Neuron (in vitro differentiated cells): ENCODE measurements at regions not wholly inside any gene's neighbourhood (a gene's known extent, or its start where the extent isn't known, plus 50 kb on each side); places are given as distances from the start of the nearest gene placed in this dataset.

Experiments used
- H2AFZ ChIP-seq: one replicate; pipeline ENCODE4 v1.6.1; 2013; ENCODE audit warnings: low read depth, mild to moderate bottlenecking, inconsistent platforms, low read length, moderate library complexity
- H3K27me3 ChIP-seq: one replicate; pipeline ENCODE4 v1.6.1; 2013; ENCODE audit warnings: low read length; ENCODE audit not compliant: insufficient read depth
- H3K36me3 ChIP-seq: one replicate; pipeline ENCODE4 v1.6.1; 2013; ENCODE audit warnings: low read length; ENCODE audit not compliant: insufficient read depth
- H3K4me1 ChIP-seq: one replicate; pipeline ENCODE4 v1.6.1; 2013; ENCODE audit warnings: low read length; ENCODE audit not compliant: insufficient read depth
- H3K4me3 ChIP-seq: 2 replicates; pipeline ENCODE4 v1.5.1; 2013; ENCODE audit warnings: mild to moderate bottlenecking, low read length, moderate library complexity
- H3K9me3 ChIP-seq: one replicate; pipeline ENCODE4 v1.6.1; 2013; ENCODE audit warnings: low read length

DNA sequence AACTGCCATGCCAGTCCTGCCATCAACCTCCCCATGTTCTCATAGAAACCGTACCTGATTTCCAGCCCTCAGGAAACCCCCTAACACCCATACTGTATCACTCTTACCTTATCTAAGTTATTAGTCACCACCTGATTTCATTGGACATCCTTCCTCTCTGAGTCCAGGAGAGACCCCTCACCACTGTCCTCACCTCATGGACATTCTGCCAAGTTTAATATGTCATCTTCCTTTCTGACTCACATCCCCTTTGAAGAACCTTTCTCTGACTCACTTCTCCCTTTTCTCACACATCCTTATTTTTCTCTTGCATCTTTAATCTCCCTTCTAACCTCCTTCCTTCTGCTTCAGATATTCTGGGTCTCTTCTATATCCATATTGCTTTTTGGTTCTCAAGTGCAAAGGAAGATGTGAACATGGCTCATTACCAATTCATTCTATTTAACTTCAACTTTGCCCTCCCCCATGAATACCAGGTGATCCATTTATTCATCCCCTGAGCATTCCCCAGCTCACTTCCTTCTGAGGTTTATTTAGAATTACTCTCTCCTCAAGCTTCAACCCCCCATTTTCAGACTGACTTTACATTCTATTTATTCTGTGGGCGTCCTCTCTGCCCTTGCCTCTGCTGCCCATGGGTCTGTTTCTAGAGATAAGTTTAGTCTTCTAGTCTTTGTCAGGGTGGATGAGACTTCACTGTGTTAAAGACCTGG, 206.8 kb upstream of the ESRRG start:
- Histone ChIP-seq H3K9me3 (no peaks in the 10 kb centered on the region), H3K4me3 (no peak overlapping the region), H3K36me3 (no peaks in the 10 kb centered on the region), H3K27me3 (no peaks in the 10 kb centered on the region), H3K4me1 (peaks cover 22% of the 10 kb centered on the region), H2AFZ (no peak overlapping the region)

DNA sequence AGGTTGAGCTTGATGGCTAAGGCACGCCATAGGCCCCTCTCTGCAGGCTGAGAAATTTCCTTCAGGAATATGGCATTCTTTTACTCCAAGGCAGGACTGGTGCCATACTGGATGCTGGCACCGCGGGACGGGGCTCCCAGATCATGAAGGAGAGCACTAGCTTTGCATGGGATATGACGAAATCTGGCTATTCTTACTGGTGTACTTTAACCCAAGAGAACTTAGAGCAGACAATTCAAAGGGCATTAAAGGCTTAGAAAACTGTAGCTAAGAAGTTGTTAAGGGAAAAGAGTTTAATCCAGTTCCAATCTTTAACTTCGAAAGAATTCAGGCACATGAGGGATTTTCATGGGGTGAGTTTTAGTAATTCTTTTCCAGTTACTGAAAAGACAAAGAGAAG, 204.4 kb upstream of the ESRRG start:
- H3K9me3 ChIP-seq: no peaks in the 10 kb centered on the region
- H3K27me3 ChIP-seq: no peaks in the 10 kb centered on the region
- H3K4me1 ChIP-seq: peaks cover 22% of the 10 kb centered on the region
- H3K36me3 ChIP-seq: no peaks in the 10 kb centered on the region
- peak overlapping the region; percentile 66 for H2AFZ ChIP-seq
- no peak overlapping the region for H3K4me3 ChIP-seq

DNA sequence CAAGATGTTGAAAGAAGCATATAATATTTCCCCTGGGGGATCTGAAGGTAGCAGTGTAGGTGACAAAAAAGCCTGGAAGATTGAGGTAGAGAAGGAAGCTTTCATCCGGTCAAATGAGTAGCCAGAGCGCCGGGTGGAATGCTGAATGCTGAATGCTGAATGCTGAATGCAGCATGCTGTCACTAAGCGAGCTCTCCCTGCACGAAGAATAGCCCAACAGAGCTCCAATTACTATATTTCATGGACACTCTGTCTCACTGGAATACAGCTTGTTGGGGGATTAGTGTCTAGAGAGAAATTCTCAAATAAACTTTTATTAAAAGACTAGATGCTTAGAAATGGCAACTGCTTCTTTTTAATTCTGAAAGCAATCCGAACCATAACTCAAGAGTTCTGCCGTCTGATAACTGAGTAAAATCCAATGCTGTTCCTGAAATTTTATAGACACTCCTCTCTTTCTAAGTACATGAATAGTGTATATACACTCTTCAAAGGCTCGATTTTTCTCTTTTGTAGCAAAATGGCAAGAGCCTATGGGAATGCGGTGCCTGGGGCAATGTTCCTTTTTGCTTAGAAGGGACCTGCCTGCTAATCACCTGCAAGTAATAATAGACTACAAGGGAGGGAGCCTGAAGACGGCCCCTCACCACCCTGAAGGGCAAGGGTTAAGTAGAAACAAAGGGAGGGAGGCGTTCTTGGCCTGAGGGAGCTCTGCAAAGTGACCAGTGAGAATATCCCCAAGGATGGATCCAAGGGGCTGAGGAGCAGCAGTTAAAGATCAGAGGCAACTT, 203.7 kb upstream of the ESRRG start:
- Histone ChIP-seq H3K4me3 (peak overlapping the region; percentile 30), H3K4me1 (peaks cover 22% of the 10 kb centered on the region), H3K36me3 (no peaks in the 10 kb centered on the region), H2AFZ (peak overlapping the region; percentile 66), H3K27me3 (no peaks in the 10 kb centered on the region), H3K9me3 (no peaks in the 10 kb centered on the region)

- H3K36me3 ChIP-seq: no peaks in the 10 kb centered on the region
- H3K4me3 ChIP-seq: no peak overlapping the region
- no peaks in the 10 kb centered on the region for H3K27me3 ChIP-seq
- H2AFZ ChIP-seq: no peak overlapping the region
- H3K4me1 ChIP-seq: peaks cover 22% of the 10 kb centered on the region
- no peaks in the 10 kb centered on the region for H3K9me3 ChIP-seq
These were observed 202.9 kb upstream of the ESRRG start for GRCh38 chr1:216925962-216926625.

GRCh38 chr1:216924732-216925131, 201.5 kb upstream of the ESRRG start:
- peaks cover 22% of the 10 kb centered on the region for H3K4me1 ChIP-seq
- H3K4me3 ChIP-seq: no peak overlapping the region
- H3K36me3 ChIP-seq: no peaks in the 10 kb centered on the region
- H3K9me3 ChIP-seq: no peaks in the 10 kb centered on the region
- no peaks in the 10 kb centered on the region for H3K27me3 ChIP-seq
- H2AFZ ChIP-seq: no peak overlapping the region

DNA sequence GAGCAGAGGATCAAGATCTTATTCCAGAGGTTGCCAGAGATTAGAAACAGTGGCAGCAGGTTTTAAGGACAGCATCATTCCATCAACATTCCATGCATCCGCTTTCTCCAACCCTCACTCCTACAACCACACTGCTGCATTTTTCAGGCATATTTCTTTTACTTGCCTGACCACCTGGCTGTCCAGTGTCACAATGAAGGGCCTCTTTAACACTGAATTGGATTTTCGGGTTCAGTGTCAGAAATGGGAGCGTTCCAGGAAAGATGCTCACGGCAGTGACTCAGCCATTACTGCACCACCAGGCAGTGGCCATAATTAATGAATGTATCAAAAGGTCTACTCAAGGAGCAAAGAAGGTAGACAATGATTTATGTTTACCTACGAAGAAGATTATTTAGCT, 200.4 kb upstream of the ESRRG start:
- Histone ChIP-seq H3K27me3 (no peaks in the 10 kb centered on the region), H2AFZ (no peak overlapping the region), H3K36me3 (no peaks in the 10 kb centered on the region), H3K4me1 (peaks cover 22% of the 10 kb centered on the region), H3K9me3 (no peaks in the 10 kb centered on the region), H3K4me3 (no peak overlapping the region)

DNA sequence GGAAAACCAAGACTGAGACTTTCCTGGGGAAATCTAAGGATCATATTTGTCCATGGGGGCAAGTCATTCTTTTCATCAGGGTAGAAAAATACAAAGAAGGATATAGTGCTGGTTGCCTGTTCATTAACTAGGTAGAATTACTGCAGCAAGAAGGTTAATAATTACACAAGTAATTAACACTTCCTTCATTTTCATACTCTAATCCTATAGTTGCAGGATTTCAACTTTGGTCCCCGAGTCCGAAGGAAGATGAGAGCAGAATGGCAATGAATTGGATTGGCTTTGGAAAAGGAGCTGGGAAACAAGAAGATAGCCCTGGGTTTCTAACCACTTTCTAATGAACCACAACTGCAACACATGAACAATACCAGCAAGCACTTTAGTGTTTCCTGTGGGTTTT, 199.2 kb upstream of the ESRRG start:
- H3K4me3 ChIP-seq: no peak overlapping the region
- no peaks in the 10 kb centered on the region for H3K27me3 ChIP-seq
- H3K4me1 ChIP-seq: peaks cover 14% of the 10 kb centered on the region
- H2AFZ ChIP-seq: no peak overlapping the region
- H3K36me3 ChIP-seq: no peaks in the 10 kb centered on the region
- H3K9me3 ChIP-seq: no peaks in the 10 kb centered on the region

DNA sequence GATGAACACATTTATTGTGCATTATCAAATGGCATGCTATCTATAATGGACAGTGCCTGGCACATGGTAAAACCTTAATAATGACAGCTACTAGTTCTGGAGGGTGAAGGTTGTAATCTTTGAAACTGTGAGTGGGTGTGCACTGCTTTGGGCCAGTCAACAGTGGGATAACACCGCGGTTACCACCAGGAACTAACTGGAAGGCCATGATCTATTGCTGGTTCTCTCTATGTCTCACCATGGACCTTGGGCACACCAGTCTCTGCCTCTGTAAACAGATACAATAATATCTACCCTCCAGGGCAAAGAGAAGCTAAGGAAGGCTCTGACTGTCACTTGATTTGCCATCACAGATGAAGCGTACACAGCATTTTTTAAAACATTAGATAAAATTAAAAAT, 198.6 kb upstream of the ESRRG start:
- no peaks in the 10 kb centered on the region for H3K27me3 ChIP-seq

DNA sequence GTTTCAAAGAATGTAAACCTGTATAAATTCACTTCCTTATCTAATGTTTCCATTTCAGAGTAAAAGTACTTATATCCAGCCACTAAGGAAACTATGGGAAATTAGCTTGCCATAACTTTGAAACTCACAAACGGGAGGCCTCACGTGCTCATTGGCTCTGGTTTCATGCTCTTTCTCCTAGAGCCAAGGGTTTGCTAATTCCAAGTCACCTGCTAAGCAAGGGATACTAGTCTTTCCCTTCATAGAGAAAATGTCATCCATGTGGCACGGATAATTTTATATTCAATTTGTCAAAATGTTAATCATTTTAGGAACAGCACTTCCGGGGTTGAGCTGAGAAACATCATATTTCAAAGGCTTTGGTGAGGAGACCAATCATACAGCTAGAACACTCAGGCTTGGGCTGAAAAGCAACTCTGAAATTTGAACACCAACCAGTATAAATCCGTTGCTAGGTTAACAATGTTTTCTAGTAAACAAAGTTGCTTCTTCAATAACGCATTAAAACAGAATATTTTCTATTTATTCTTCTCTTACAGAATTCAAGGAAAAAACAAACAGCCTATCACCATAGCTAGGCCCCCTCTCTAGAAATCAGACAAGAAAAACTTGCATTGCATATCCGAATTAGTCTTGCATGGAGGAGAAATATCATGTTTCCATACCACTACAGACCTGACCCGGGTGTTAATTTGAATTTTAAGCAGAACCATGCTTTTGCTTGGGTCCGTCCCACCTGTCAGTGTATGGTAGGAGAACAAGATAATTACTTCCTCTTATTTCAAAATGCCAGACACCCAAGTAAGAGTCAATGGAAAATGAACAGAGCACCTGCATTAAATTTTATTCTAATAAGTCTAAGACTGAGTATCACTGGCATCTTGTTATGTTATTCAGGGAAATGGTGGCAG, 196.1 kb upstream of the ESRRG start:
- Histone ChIP-seq H3K27me3 (no peaks in the 10 kb centered on the region), H3K4me3 (no peak overlapping the region), H2AFZ (no peak overlapping the region)

More for the DNA sequence above, 198.6 kb upstream of the ESRRG start:
- no peak overlapping the region for H2AFZ ChIP-seq
- no peaks in the 10 kb centered on the region for H3K36me3 ChIP-seq
- H3K9me3 ChIP-seq: no peaks in the 10 kb centered on the region
- H3K4me3 ChIP-seq: no peak overlapping the region
- H3K4me1 ChIP-seq: peaks cover 10% of the 10 kb centered on the region

GRCh38 chr1:216916890-216917438, 193.7 kb upstream of the ESRRG start:
- peaks cover 22% of the 10 kb centered on the region for H3K4me1 ChIP-seq
- no peaks in the 10 kb centered on the region for H3K9me3 ChIP-seq
- H3K4me3 ChIP-seq: no peak overlapping the region
- H3K27me3 ChIP-seq: no peaks in the 10 kb centered on the region
- H3K36me3 ChIP-seq: no peaks in the 10 kb centered on the region
- no peak overlapping the region for H2AFZ ChIP-seq

More for the DNA sequence above, 196.1 kb upstream of the ESRRG start:
- no peaks in the 10 kb centered on the region for H3K9me3 ChIP-seq
- H3K36me3 ChIP-seq: no peaks in the 10 kb centered on the region
- H3K4me1 ChIP-seq: peaks cover 22% of the 10 kb centered on the region

DNA sequence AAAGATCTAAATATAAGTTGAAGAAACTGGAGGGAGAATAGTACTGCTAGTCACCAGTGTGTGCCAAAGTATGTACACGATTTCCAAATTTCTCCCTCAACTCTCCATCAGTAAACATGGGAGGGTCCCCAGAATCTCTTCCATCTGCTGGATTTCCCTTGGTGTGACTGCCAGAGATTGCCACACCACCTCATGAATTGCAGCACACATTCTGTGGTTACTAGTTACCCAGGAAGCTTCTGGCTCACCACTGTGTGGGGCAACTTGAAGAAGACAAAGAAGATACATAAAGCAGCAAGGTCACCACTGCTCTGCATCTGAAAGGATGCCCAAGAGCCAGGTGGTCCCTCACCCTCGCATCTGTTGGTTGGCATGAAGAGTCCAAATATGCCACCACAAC, 191.7 kb upstream of the ESRRG start:
- Histone ChIP-seq H3K4me3 (no peak overlapping the region), H3K27me3 (no peaks in the 10 kb centered on the region), H3K9me3 (no peaks in the 10 kb centered on the region), H3K4me1 (peaks cover 30% of the 10 kb centered on the region), H2AFZ (no peak overlapping the region), H3K36me3 (no peaks in the 10 kb centered on the region)

GRCh38 chr1:216913976-216914375, 190.7 kb upstream of the ESRRG start:
- Histone ChIP-seq H3K36me3 (no peaks in the 10 kb centered on the region), H2AFZ (no peak overlapping the region), H3K9me3 (no peaks in the 10 kb centered on the region), H3K4me1 (peaks cover 34% of the 10 kb centered on the region), H3K4me3 (no peak overlapping the region), H3K27me3 (no peaks in the 10 kb centered on the region)
